Hematopoietic multipotent progenitor cell treated with erythropoietin and hydrocortisone succinate and interleukin-3 and kit ligand, for 6 days (in vitro differentiated cells): ENCODE measurements at regions not wholly inside any gene's neighbourhood (a gene's known extent, or its start where the extent isn't known, plus 50 kb on each side); places are given as distances from the start of the nearest gene placed in this dataset.

Source experiments
- DNase-seq: peaks from one replicate; pipeline ENCODE4 v3.0.0-alpha.2; 2015

DNA sequence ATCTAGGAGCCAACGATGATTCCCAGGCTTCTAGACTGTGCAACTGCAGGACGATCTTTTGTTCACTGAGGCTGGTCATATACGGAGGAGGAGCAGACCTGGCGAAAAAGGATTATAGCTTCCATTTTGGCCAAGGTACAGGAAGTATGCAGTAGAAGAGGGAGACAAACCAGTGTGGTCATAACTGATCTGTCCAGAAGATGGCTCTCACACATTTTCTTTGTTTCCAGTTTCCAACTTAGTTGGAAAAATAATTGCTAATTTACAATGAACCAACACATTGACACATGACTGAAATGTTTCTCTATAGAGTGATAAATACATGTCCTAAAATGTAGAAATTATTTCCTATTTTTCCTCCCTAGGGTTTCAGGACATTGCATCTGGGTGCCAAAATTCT is 364.1 kb upstream of the BTBD3 start:
- peak; percentile 51 for DNase-seq

DNA sequence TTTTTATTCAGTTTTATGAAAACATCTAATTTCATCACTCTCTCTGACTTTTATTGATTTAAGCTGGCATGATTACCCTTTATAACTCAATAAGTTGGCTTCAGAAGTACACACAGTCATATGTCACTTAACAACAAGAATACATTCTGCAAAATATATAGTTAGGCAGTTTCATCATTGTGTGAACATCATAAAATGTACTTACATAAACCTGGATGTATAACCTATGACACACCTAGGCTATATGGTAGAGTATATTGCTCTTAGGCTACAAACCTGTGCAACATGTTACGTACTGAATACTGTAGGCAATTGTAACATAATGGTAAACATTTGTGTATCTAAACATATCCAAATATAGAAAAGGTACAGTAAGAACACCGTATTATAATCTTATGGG is 362.2 kb upstream of the BTBD3 start:
- no peak for DNase-seq

DNA sequence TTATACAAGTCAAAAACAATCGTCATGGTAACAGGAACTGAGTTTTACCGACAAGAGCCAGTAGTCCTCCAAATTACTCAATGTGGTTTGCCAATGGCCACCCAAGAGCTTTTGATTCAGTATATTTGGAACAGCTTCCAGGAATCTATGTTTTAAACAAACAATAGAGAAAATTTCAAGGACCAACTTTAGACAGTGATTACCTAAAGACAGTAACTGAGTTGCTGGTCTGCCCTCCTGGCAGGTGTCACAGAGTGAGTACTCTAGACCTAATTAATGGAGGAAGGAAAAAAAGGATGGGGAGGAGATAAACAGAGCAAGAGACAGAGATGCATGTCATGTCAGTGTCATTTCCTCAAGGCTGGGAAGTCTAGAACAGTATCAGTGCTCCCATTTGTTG is 361.3 kb upstream of the BTBD3 start:
- no peak for DNase-seq

- DNase-seq, result no peak
Measured at GRCh38 chr20:11564491-11564890, 353.2 kb upstream of the BTBD3 start.

DNA sequence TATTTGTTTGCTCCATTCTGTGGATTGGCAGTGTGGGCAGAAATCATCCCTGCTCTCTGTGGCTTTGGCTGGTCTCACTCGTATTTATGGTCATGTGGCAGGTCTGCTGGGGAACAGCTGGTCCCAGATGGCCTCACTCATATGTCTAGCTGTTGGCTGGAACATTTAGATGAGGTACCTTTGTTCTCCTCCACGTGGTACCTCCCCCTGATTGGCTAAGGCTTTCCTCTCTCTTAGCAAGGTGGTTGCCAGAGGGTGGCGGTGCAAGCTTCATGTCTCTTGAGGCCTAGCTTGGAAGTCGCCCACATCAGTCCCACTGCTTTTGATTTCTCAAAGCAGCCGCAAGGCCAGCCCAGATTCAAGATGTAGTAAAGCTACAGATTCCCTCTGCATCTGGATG is 348.5 kb upstream of the BTBD3 start:
- no peak for DNase-seq

- no peak for DNase-seq
Measured at GRCh38 chr20:11573507-11573906, 344.2 kb upstream of the BTBD3 start.

- peak; percentile 90 for DNase-seq
Measured at GRCh38 chr20:11581271-11581670, 336.4 kb upstream of the BTBD3 start.

GRCh38 chr20:11582060-11582459 is 335.6 kb upstream of the BTBD3 start:
- peak; percentile 87 for DNase-seq

- DNase-seq, result peak; percentile 69
Measured at GRCh38 chr20:11585752-11586352, 331.8 kb upstream of the BTBD3 start.

GRCh38 chr20:11588875-11589274 is 328.8 kb upstream of the BTBD3 start:
- no peak for DNase-seq

- DNase-seq, result no peak
Measured at GRCh38 chr20:11591965-11592364, 325.7 kb upstream of the BTBD3 start.

GRCh38 chr20:11604339-11604738 is 313.4 kb upstream of the BTBD3 start:
- no peak for DNase-seq

DNA sequence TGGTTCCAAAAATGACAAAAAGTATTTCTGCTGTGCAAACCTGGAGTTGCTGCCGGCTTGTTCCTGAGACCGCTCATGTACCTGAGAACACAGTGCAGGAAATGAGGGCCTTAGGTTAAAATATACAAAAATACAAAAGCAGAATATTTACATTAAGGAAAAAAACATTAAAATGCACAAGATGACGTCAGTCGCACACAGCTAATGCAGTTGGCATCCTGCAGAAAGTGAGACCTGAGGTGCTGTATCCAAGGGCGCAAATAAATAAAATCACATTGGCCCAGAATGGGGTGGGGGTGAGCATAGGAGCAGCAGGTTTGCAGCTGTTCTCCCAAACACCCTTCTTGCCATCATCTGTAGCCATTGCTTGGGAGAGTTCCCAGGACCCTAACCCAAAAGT is 310.6 kb upstream of the BTBD3 start:
- DNase-seq, result no peak

DNA sequence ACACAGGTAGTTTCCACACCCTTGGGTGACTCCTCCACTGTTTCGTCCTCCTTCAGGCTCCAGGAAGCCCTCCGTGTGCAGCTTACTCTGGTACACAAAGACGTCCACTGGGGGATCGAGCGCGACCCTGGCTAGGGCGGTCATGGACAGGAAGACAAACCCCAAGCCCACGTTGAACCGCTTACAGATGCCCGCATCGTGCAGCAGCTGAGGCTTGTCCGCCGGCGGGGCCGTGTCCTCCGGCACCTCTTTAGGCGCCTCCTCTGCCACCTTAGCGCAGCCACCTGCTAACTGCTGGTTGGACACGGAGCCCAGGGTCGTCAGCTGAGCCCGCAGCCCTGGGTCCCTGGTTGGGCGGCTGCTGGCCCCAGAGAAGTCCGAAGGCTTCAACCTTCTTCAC is 309.0 kb upstream of the BTBD3 start:
- DNase-seq, result no peak

DNA sequence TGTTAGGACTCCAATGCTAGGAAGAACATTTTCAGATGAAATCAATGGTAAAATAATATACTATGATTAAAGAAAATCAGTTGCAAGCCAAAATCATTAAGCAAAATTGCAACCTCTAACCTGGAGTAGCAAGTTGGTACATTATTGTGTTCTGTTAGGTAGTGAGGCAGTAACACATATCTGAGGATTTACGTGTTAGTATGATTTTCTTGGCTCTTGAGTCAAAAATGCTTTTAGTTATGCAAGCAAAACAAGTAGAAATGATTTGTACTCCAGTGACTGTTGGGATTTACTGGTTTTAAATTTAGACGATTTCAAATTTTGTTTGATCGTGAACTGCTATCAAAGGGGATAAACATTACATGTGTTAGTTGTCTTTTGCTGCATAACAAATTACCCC is 293.0 kb upstream of the BTBD3 start:
- DNase-seq, result no peak

DNA sequence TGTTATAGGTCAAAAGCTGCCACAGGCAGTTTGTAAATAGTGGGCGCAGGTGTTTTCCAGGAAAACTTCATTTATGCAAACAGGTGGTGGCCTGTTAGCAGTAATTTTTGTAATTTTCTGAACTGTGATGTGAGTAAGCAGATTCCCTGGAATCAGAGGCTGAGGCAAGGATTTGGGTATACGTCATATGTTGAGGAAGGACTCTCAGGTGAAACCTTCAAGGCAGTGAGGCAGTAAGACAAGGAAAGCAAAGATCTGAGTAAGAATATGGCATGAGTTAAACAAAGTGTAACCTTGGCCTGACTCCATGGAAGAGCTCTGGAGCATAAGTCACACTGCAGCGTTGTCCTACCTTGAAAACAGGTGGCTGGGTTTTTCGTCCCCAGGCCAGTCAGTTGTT is 291.1 kb upstream of the BTBD3 start:
- no peak for DNase-seq

GRCh38 chr20:11642866-11643265 is 274.8 kb upstream of the BTBD3 start:
- no peak for DNase-seq

DNA sequence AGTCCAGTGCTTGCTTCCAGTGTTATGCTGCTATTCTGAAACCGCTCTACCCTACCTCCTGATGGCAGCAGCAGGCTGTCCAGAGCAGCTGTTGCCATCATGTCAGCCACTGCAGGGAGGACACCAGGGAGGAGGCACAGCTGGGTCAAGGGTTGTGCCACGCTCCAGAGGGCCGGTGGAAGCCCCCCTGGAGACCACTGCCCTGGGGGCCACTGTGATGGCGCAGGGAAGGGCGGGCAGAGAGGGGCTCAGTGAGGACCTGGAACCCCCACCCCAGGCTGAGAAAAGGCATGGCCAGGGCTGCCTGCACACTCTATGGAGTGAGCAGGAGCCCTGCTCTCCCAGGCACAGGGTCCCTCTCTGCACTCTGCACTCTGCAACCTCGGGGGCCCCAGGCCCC is 271.3 kb upstream of the BTBD3 start:
- DNase-seq, result no peak

GRCh38 chr20:11650566-11650965 is 267.1 kb upstream of the BTBD3 start:
- no peak for DNase-seq

DNA sequence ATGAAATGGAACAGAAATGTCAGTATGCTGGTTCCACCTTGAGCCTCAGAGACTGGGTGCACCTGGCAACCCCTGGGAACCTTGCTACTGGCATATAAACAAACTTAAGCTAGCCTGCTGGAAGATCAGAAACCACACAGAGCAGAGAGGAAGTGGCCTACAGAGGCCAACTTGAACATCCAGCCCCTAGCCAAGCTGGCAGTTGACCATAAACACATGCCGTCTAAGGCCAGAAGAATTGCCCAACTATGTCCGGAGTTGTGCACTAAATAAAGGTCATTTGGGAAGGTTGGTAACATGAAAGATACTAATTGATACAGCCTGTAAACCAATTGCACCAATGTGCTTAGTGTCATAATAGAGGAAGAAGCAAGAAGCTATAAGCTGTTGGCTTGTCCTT is 266.6 kb upstream of the BTBD3 start:
- DNase-seq, result peak; percentile 9

GRCh38 chr20:11651647-11652046 is 266.0 kb upstream of the BTBD3 start:
- no peak for DNase-seq

DNA sequence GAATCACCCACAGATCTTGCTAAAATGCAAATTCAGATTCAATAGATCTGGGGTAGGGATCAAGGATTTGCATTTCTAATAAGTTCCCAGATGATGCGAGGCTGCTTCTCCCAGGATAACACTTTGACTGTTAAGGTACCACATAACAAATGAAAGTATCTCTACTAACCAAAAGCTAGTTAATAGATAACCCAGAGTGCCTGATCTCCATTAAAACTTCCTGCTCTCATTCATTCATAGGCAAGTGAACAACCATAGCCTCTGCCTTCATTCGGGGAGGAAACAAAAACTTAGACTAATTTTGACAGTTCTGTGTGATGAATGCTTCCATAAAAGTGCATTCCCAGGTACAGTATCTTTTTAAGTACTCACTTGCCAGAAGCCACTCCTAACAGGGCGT is 265.6 kb upstream of the BTBD3 start:
- no peak for DNase-seq

GRCh38 chr20:11654766-11655165 is 262.9 kb upstream of the BTBD3 start:
- no peak for DNase-seq

DNA sequence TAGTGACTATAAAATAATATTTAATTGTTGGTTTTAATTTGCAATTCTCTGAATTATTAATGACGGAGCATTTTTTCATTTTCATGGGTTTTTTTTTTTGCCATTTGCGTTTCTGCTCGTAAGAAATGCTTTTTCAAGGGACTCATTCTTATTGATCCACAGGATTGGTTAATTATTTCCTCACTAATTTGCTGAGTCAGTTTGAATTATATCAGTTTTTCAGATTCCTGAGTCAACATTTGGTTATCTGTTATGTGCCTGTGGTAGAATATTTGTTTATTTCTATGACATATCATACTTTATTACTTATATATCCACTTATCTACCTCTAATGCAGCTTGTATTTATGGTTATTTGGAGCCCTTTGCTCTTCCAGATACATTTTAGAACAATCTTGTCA is 257.0 kb upstream of the BTBD3 start:
- no peak for DNase-seq

DNA sequence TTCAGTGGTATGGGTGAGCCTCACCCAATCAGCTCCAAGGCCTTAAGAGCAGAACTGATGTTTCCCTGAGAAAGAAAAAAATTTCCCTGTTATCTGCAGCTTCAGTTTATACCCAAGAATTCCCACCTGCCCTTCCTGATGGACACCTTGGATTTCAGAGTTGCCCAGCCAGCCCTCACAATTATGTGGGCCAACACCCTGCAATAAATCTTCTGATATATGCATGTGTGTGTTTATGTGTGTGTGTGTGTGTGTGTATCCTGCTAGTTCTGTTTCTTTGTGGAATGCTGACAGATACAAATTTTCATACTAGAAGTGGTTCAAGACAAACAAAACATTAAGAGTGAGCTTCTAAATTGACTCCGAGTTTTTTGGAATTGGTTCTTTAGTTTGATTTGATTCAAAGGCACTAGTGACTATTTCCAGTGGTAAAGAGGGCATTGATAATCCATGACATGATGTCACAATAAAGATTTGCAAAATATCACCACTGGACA is 246.6 kb upstream of the BTBD3 start:
- no peak for DNase-seq

DNA sequence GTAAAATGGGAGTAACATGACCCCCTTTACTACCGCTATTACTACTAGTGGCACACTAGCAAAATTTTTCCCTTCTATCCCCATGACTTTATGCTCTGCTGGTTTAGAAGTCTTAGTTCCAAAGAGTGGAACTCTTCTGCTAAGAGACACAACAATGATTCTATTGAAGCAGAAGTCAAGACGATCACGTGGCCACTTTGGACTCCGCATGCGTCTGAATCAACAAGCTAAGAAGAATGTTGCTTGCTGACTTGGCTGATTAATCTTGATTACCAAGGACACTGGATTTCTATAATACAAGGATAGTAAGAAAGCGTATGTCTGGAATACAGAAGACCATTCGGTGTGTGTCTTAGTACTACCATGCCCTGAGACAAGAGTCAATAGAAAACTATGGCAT is 244.7 kb upstream of the BTBD3 start:
- DNase-seq, result no peak
